ENCODE measurements at regions not wholly inside any gene's neighbourhood (a gene's known extent, or its start where the extent isn't known, plus 50 kb on each side); places are given as distances from the start of the nearest gene placed in this dataset.

DNA sequence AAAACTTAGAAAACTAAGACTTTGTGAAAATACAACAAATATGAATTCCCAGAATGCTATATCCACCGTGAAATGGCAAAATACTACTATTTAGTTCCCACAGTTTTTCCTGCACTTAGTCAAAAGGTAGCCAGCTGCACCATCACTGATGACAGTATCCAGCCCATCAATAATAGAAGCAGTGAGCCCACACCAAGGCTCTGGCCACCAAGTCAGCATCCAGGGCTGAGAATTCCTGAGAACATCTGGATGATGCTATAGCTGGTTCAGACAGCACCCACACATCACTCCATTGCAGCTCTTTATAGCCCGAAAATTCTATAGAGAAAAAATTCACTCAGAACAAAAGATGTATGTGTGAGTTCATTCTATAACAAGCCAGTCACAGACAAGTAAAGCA, 159.1 kb upstream of the SPATS2L start:
- ChIA-PET CTCF (interaction anchor here (2.0 kb wide), 1 partner anchor 9 kb away, joined by 5 read pairs; no protein-coding TSS in a partner anchor), POLR2A (no interaction called here)
- H3K27ac ChIP-seq (ENCODE audit: low read depth, low read length) = no peak overlapping the region
- peaks cover 7% of the 10 kb centered on the region for H3K9me3 ChIP-seq (ENCODE audit: control insufficient read depth, insufficient read depth, low read length)
- no peaks in the 10 kb centered on the region for H3K27me3 ChIP-seq (ENCODE audit: control insufficient read depth, insufficient read depth, low read length)
- TF ChIP-seq, protein P1, sequence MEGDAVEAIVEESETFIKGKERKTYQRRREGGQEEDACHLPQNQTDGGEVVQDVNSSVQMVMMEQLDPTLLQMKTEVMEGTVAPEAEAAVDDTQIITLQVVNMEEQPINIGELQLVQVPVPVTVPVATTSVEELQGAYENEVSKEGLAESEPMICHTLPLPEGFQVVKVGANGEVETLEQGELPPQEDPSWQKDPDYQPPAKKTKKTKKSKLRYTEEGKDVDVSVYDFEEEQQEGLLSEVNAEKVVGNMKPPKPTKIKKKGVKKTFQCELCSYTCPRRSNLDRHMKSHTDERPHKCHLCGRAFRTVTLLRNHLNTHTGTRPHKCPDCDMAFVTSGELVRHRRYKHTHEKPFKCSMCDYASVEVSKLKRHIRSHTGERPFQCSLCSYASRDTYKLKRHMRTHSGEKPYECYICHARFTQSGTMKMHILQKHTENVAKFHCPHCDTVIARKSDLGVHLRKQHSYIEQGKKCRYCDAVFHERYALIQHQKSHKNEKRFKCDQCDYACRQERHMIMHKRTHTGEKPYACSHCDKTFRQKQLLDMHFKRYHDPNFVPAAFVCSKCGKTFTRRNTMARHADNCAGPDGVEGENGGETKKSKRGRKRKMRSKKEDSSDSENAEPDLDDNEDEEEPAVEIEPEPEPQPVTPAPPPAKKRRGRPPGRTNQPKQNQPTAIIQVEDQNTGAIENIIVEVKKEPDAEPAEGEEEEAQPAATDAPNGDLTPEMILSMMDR (IDR thresholded peaks at IDR 0.05; ENCODE audit: low read depth, low read length) = no peak
- H3K4me3 ChIP-seq (ENCODE audit: low read depth, low read length) = no peak overlapping the region
- no peak for DNase-seq (ENCODE audit: low read depth, low spot score)

DNA sequence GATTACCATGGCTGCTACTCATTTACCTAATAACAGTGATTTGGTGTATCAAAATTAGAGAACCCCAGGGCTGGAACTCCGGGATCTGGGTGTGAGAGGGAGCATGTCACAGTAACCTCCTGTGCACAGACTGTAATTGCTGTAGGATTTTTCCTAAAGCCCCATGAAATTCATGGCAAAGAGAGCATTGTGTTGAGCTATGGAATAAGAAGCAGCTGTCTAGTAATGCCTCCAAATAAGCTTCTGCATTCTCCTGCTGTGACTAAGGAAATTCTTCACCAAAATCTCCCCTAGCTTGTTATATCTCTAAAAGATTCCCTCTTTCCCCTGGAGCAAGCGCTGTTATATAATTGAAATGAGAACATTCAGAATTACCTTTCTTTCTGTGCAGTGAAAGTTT, 158.1 kb upstream of the SPATS2L start:
- Histone ChIP-seq H3K9me3 (ENCODE audit: control insufficient read depth, insufficient read depth, low read length) (peaks cover 7% of the 10 kb centered on the region), H3K4me3 (ENCODE audit: low read depth, low read length) (no peak overlapping the region), H3K27ac (ENCODE audit: low read depth, low read length) (no peak overlapping the region), H3K27me3 (ENCODE audit: control insufficient read depth, insufficient read depth, low read length) (no peaks in the 10 kb centered on the region)
- no peak for DNase-seq (ENCODE audit: low read depth, low spot score)
- CTCF ChIA-PET = interaction anchor here (1.4 to 2.0 kb wide), 2 partner anchors 10 to 11 kb away, joined by 3 to 5 read pairs; no protein-coding TSS in a partner anchor
- TF ChIP-seq, protein P1 (IDR thresholded peaks at IDR 0.05; ENCODE audit: low read depth, low read length) = no peak
- POLR2A ChIA-PET = no interaction called here

DNA sequence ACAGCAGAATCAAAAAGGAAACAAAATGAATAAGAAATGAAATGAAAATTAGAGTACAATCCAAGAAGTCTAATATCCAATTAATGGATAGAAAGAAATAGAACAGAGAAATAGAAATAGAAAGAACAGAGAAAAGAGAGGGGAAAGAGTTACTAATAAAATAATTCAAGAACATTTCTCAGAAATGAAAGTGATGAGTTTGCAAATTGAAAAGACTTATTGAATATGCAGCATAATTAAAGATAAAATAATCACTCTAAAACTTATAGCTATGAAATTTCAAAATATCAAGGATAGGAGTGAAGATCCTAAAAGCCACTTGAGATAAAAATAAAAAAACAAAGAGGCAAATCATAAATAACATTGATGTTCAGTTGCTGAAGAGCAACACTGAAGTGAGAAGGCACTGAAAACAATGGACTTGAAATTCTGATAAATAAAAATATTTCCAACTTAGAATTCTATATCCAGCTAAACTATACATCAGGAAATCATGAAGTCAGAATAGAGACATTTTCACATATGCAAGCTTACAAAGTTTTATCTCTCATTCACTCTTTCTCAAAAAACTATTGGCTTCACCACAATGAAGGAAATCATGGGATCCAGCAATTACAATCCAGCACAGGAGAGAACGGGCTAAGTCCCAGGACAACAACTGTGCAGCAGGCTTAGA, 155.9 kb upstream of the SPATS2L start:
- TF ChIP-seq, protein P1 (IDR thresholded peaks at IDR 0.05; ENCODE audit: low read depth, low read length) = no peak
- POLR2A ChIA-PET = no interaction called here
- H3K9me3 ChIP-seq (ENCODE audit: control insufficient read depth, insufficient read depth, low read length) = no peaks in the 10 kb centered on the region; the same call in 1 of the 2 replicates
- no peak for DNase-seq (ENCODE audit: low read depth, low spot score)
- CTCF ChIA-PET = interaction anchor here (0.6 kb wide), 1 partner anchor 691 kb away, joined by 3 read pairs; no protein-coding TSS in a partner anchor
- no peak overlapping the region for H3K4me3 ChIP-seq (ENCODE audit: low read depth, low read length)
- H3K27ac ChIP-seq (ENCODE audit: low read depth, low read length) = no peak overlapping the region
- H3K27me3 ChIP-seq (ENCODE audit: control insufficient read depth, insufficient read depth, low read length) = no peaks in the 10 kb centered on the region

DNA sequence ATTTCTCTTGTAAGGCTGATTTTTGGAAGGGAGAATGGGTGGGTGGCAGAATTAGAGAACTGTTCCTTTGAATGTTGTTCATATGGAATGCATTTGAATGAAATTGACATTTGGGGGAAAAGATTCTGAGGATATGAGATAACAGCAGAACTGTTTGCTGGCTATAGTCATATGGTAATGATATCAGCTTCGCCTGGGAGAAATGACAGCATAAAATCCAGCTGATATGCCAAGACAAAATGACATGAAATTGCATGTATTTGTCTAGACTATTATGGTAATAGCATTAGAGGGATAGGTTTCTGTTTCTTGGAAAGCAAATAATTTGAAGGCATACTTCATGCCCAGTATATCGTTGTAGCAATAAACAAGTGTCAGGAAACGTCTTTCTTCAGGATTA, 150.8 kb upstream of the SPATS2L start:
- ChIA-PET POLR2A (no interaction called here), CTCF (interaction anchor here (0.8 kb wide), 1 partner anchor 175 kb away, joined by 3 read pairs; no protein-coding TSS in a partner anchor)
- no peak for DNase-seq (ENCODE audit: low read depth, low spot score)
- TF ChIP-seq, protein P1 (IDR thresholded peaks at IDR 0.05; ENCODE audit: low read depth, low read length) = no peak
- no peaks in the 10 kb centered on the region; the same call in 1 of the 2 replicates for H3K9me3 ChIP-seq (ENCODE audit: control insufficient read depth, insufficient read depth, low read length)
- H3K4me3 ChIP-seq (ENCODE audit: low read depth, low read length) = no peak overlapping the region
- no peaks in the 10 kb centered on the region for H3K27me3 ChIP-seq (ENCODE audit: control insufficient read depth, insufficient read depth, low read length)
- no peak overlapping the region for H3K27ac ChIP-seq (ENCODE audit: low read depth, low read length)

DNA sequence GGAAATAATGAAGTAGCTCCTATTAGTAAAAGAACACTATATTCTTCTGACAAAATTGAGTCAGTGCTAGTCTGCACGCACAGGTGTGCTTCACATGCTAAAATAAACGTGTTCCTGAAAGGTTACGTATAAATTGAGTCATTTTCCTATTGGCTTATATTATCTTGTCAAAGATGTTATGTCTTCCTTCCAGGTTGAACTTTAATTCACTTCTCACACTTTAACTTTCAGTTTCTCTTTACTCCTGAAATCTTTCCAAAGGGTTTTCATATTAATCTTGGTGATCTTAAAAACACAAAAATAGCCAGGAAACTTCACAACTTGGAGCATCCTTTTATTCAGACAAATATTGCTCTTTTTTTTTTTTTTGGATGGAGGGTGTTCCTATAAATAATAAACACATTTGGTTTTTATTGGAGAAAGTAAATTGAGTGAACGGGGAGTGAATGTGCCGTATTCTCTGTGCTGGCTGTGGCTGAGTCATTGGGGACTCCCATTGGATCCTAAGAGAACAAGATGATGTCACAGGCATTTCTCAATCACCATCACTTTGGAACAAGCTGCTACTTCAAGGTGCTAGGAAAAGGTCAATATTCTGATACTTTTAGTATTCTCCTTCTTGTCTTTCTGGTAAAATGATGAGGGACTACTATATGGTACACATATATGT, 150.2 kb upstream of the SPATS2L start:
- Histone ChIP-seq H3K4me3 (ENCODE audit: low read depth, low read length) (peak overlapping the region; percentile 43), H3K27me3 (ENCODE audit: control insufficient read depth, insufficient read depth, low read length) (no peaks in the 10 kb centered on the region), H3K27ac (ENCODE audit: low read depth, low read length) (no peak overlapping the region), H3K9me3 (ENCODE audit: control insufficient read depth, insufficient read depth, low read length) (no peaks in the 10 kb centered on the region)
- CTCF ChIA-PET = interaction anchor here (0.8 kb wide), 1 partner anchor 176 kb away, joined by 3 read pairs; no protein-coding TSS in a partner anchor
- peak; percentile 38 for DNase-seq (ENCODE audit: low read depth, low spot score)
- TF ChIP-seq, protein P1 (IDR thresholded peaks at IDR 0.05; ENCODE audit: low read depth, low read length) = no peak
- POLR2A ChIA-PET = no interaction called here

Data from AG04450 (cell line).